ENCODE measurements at regions not wholly inside any gene's neighbourhood (a gene's known extent, or its start where the extent isn't known, plus 50 kb on each side); places are given as distances from the start of the nearest gene placed in this dataset.

DNA sequence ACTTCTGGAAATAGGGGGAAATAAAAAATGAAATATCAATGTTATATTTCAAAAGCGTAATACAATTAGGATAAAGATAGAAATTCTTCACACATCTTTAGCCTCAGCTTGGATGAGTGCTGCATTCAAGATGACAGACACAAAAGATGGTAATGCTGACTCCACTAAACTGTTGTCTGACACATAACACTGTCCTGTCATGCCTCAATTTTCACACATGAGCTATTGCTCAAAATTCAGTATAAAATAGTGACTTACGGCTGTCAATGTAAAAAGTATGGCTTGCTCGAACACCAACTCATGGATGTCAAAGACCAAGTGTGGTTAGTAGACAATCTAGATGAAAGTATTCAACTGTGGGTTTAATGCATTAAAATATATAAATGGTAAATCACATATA lies 94.5 kb downstream of the KLF12 start:
- no peak overlapping the region for H3K4me3 Mint-ChIP-seq
- no peak for DNase-seq
- H3K27me3 Mint-ChIP-seq, result no peaks in the 10 kb centered on the region
- ATAC-seq (ENCODE audit: low read depth), result no peak
- ChIA-PET CTCF (interaction anchor here (0.7 kb wide), 1 partner anchor 15 kb away, joined by 3 read pairs; no protein-coding TSS in a partner anchor), POLR2A (no interaction called here)
- H3K9me3 Mint-ChIP-seq, result no peaks in the 10 kb centered on the region
- H3K36me3 Mint-ChIP-seq (ENCODE audit: low read depth), result peaks cover 5% of the 10 kb centered on the region
- H3K4me1 Mint-ChIP-seq, result peaks cover 60% of the 10 kb centered on the region
- TF ChIP-seq, protein P1, sequence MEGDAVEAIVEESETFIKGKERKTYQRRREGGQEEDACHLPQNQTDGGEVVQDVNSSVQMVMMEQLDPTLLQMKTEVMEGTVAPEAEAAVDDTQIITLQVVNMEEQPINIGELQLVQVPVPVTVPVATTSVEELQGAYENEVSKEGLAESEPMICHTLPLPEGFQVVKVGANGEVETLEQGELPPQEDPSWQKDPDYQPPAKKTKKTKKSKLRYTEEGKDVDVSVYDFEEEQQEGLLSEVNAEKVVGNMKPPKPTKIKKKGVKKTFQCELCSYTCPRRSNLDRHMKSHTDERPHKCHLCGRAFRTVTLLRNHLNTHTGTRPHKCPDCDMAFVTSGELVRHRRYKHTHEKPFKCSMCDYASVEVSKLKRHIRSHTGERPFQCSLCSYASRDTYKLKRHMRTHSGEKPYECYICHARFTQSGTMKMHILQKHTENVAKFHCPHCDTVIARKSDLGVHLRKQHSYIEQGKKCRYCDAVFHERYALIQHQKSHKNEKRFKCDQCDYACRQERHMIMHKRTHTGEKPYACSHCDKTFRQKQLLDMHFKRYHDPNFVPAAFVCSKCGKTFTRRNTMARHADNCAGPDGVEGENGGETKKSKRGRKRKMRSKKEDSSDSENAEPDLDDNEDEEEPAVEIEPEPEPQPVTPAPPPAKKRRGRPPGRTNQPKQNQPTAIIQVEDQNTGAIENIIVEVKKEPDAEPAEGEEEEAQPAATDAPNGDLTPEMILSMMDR (IDR thresholded peaks at IDR 0.05), result no peak
- H3K27ac Mint-ChIP-seq, result no peak overlapping the region
- intact Hi-C loops (cut with micrococcal nuclease), result loop anchor here (1.0 kb wide), 1 partner anchor 204 kb away; no protein-coding TSS in a partner anchor

DNA sequence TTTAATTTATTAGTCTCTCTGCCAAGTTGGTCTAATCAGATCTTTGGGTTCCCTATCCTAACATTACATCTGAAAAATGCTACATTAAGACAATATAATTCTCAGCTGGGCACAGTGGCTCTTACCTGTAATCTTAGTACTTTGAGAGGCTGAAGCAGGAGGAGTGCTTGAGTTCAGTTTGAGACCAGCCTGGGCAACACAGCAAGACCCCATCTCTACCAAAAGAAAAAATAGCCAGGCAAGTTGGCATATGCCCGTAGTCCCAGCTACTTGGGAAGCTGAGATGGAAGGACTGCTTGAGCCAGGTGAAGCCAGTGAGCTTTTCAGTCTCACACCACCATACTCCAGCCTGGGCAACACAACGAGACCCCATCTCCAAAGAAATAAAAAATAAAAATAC lies 95.0 kb downstream of the KLF12 start:
- Mint-ChIP-seq H3K4me1 (peaks cover 60% of the 10 kb centered on the region), H3K27me3 (no peaks in the 10 kb centered on the region), H3K36me3 (ENCODE audit: low read depth) (peaks cover 5% of the 10 kb centered on the region), H3K9me3 (no peaks in the 10 kb centered on the region), H3K27ac (no peak overlapping the region), H3K4me3 (no peak overlapping the region)
- ChIA-PET CTCF (interaction anchor here (0.7 kb wide), 1 partner anchor 15 kb away, joined by 3 read pairs; no protein-coding TSS in a partner anchor), POLR2A (interaction anchor here (1.5 kb wide), 1 partner anchor 12 kb away, joined by 5 read pairs; no protein-coding TSS in a partner anchor)
- no peak for ATAC-seq (ENCODE audit: low read depth)
- intact Hi-C loops (cut with micrococcal nuclease), result no loop called here
- TF ChIP-seq, protein P1 (IDR thresholded peaks at IDR 0.05), result no peak
- no peak for DNase-seq

DNA sequence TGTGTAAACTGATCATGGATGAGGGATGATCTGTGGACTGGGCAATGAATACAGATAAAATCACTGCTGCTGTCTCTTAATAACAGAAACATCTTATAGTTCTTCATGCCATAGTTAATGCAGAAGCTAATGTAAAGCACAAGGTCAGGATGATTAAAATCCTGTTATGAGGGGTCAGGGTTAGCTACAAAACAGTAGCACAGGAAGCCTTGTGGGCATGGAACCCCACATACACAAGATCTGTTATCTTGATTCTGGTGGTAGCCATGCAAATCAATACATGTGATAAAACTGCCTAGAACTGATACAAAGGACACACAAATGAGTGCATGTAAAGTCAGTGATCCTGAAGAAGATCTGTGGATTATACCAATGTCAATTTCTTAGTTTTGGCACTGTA lies 96.4 kb downstream of the KLF12 start:
- ChIA-PET CTCF (no interaction called here), POLR2A (interaction anchor here (1.5 kb wide), 1 partner anchor 11 kb away, joined by 5 read pairs; no protein-coding TSS in a partner anchor)
- no peak overlapping the region for H3K4me3 Mint-ChIP-seq

DNA sequence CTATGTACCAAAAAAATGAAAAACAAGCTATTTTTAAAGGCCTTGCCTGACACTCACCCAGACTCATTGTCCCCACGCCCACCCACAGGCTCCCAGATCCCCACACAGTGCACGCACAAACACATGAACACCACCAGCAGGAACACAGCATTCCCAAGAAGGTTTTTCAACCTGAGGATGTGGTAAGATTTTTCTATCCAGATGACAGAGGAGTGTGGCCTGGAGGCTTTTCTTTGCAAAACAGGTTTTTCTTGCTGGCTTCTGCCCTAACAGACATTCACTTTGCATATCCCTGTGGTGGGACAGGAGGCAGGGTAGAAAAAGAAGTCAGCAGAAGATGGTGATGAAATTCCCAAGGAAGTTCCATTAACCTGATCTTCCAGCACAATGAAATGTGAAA lies 97.8 kb downstream of the KLF12 start:
- H3K4me3 Mint-ChIP-seq, result no peak overlapping the region
- H3K27ac Mint-ChIP-seq, result no peak overlapping the region
- DNase-seq (no peak), ATAC-seq (ENCODE audit: low read depth) (no peak)
- POLR2A ChIA-PET, result interaction anchor here (1.0 kb wide), 1 partner anchor 13 kb away, joined by 3 read pairs; no protein-coding TSS in a partner anchor
- intact Hi-C loops (cut with micrococcal nuclease), result no loop called here
- H3K36me3 Mint-ChIP-seq (ENCODE audit: low read depth), result peaks cover 5% of the 10 kb centered on the region
- H3K4me1 Mint-ChIP-seq, result peaks cover 51% of the 10 kb centered on the region
- H3K9me3 Mint-ChIP-seq, result no peaks in the 10 kb centered on the region
- TF ChIP-seq, protein P1 (IDR thresholded peaks at IDR 0.05), result no peak
- H3K27me3 Mint-ChIP-seq, result no peaks in the 10 kb centered on the region
- CTCF ChIA-PET, result no interaction called here

More for the DNA sequence above, 96.4 kb downstream of the KLF12 start:
- Mint-ChIP-seq H3K27ac (peak overlapping the region; percentile 9), H3K36me3 (ENCODE audit: low read depth) (peaks cover 5% of the 10 kb centered on the region), H3K9me3 (no peaks in the 10 kb centered on the region), H3K4me1 (peaks cover 55% of the 10 kb centered on the region), H3K27me3 (no peaks in the 10 kb centered on the region)
- intact Hi-C loops (cut with micrococcal nuclease), result loop anchor here (1.0 kb wide), 1 partner anchor 8 kb away; no protein-coding TSS in a partner anchor
- DNase-seq (no peak), ATAC-seq (ENCODE audit: low read depth) (no peak)
- TF ChIP-seq, protein P1 (IDR thresholded peaks at IDR 0.05), result no peak

DNA sequence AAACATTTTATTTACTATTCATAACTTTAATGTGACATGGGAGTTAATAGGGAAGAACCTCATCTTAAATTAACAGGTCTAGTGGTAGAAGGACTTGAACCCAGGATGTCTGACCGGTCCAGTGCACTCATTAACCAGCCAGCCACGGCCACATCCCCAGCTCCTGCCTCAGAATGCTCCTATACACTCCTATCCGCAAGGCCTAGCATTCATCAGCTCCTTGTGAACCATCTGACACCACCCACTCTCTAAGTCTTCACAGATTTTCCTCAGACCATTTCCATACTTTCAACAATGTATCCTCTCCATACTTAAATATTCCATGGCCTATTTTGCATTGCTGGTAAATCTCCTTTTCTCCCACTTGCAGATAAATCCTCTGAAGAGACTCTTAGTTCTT lies 98.3 kb downstream of the KLF12 start:
- no peak for ATAC-seq (ENCODE audit: low read depth)
- TF ChIP-seq, protein P1 (IDR thresholded peaks at IDR 0.05), result no peak
- DNase-seq, result no peak
- intact Hi-C loops (cut with micrococcal nuclease), result no loop called here
- CTCF ChIA-PET, result no interaction called here
- H3K27ac Mint-ChIP-seq, result no peak overlapping the region
- H3K4me3 Mint-ChIP-seq, result no peak overlapping the region
- H3K36me3 Mint-ChIP-seq (ENCODE audit: low read depth), result peaks cover 5% of the 10 kb centered on the region
- H3K9me3 Mint-ChIP-seq, result no peaks in the 10 kb centered on the region
- peaks cover 51% of the 10 kb centered on the region for H3K4me1 Mint-ChIP-seq
- POLR2A ChIA-PET, result interaction anchor here (1.0 kb wide), 2 partner anchors 13 to 98 kb away, joined by 3 to 4 read pairs; partner anchors contain the start of gene KLF12
- H3K27me3 Mint-ChIP-seq, result no peaks in the 10 kb centered on the region

All from activated B cell treated with CpG ODN at 0.5 μM for 24 hours (primary cell).